IPS-NIHi11 (cell line): ENCODE measurements at regions not wholly inside any gene's neighbourhood (a gene's known extent, or its start where the extent isn't known, plus 50 kb on each side); places are given as distances from the start of the nearest gene placed in this dataset.

ENCODE experiments used
- DNase-seq: peaks from one replicate; pipeline ENCODE4 v3.0.0; 2012; ENCODE audit warnings: mixed read lengths, low spot score

DNA sequence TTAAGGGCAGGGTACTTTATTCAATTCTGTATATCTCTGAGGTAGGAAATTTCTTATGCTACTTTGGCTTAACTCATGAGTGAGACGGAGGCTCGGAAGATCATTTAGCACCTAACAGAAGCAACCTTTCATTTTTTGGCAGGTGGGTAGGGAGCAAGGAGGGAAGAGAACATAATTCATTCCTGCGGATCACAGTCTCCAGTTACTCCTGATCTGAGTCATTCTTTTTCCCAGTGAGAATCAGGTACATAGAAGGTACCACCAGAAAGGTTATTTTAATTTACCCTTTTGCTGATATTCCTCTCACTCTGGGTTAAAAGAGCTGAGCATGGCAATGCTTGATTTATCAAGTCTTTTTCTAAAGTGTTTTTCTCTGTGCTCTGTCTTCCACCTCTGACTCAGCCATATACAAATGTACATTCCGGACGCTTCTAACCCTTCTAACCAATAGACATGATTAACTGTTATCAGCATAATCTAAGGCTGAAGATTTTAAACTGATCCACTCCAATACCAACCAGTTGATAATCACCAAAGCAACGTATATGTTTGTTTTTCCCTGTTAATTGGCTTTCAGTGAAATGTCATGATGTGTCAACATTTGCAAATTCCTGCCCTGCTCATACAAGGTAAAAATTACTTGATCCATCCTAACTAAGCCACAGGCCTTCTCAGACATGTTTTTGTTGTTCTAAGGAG is 271.7 kb downstream of the DUSP10 start:
- no peak for DNase-seq

DNA sequence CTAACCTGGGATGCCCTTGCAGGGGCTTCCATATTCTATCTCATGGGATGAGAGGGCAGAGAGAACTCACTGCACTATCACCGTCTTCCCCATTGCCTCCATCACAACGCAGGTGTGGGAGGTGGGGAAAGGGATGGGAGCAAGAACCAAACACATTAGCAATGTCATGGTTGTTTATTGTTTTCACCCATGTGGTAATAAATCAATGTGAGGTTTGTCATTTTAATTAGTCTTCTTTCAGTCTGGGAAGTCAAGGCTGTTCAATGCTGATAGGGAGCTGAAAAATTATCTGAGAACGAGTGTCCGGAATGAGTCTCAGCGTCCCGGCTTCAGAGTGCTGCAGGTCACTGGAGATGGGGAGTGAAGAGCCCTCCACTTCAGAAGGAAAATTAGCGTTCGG is 268.5 kb downstream of the DUSP10 start:
- DNase-seq = no peak

DNA sequence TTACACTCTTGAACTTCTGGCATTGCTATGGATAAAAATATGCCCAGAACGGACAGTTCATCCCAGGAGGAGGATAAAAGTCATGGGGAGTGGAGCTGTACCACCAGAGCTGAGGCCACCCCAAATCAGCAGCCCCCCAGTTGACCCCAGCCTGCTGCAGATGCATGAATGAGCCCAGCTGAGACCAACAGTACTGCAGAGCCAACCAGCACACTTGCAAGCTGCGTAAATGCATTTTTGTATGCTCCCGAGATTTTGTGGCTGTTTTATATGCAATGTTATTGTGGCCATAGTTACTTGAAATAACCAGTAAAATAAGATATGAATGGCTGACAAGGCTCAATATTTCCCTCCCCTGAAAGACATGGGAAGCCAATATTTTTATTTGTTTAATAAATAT is 264.6 kb downstream of the DUSP10 start:
- no peak for DNase-seq

DNA sequence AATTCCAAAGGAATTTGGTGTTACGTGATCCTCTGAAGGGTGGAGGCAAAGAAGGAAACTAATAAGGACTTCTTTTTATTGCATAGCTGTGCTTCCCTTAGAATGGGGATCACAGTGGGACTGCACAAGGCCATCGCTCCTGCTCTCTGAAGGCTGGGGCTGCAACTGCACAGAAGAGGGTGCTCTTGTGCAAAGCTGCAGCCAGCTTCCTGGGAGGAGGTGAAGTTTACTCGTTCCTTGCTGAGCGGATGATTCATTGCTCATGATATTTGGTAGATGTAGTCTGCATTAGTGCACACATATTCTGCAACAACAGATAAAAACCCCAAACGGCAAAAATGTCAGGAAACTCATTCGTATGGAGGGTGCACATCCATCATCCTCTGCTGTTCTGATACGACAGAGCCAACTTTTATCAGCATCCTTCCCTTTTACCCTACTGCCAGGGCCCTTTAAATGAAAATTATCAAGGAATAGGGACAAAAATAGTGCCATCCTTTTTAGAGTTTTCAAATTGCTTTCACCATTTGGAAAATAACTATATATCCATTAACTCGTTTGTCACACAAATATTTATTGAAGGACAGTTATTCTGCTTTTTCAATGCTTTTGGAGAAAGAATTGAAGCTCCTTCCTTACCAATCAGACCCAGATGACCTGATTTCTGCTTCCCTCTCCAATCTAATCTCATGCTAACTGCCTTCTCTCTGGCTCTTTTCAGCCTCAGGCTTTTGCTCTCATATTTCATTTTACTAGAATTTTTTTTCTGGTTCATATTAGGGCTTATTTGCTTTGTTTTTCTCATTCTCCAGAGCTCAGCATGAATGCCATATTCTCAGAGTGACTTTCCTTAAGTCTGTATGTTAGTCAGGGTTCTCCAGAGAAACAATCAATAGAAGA is 263.6 kb downstream of the DUSP10 start:
- DNase-seq = peak; percentile 39

DNA sequence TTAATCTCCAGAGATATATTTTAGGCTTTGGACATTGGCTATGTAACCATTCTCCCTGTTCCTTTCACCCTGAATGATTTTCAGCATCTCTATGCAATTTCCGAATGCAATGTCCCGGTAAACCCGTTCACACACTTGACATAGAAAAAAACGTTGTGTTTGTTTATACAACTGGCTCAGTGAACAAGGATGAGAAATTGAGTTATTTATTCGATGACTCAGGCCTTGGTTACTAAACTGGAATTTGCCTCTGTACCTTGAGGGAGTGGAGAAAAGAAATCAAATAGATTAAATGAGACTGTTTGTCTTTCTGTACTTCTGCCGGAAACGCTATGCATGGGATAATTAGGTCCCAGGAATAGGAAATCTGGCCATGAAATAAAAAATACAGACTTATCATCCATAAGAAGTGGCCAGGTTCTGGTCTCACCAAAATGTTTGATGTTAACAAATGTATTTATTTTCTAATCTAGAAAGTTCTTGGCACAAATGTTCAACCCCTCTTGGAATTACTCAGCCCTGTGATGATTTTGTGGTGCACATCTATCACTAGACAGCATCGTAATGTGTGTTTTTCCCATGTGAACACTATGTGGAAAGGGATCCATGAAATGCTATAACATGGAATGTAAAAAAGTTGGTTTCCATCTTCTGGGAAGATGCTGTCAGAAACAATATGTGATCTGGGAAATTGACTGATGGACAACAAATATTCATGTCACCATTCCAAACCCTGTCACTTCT is 253.9 kb downstream of the DUSP10 start:
- DNase-seq = no peak

DNA sequence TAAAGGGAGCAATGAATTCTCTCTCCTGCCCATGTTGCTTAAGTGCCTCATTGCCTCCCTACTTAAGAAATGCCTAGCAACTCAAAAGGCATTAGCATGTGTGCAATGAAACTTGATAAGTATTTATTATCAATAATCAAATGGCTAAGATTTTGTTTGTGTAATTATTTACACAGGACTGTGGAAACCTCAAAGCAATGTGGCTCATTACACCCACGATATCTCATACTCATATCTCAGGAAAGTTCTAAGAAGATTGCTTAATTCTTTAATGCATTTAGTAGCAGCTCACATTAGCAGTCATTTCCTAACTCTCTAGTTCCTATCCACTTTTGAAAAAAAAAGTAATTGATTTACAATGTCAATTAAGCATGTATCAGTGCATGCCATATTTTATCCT is 253.3 kb downstream of the DUSP10 start:
- DNase-seq = no peak

DNA sequence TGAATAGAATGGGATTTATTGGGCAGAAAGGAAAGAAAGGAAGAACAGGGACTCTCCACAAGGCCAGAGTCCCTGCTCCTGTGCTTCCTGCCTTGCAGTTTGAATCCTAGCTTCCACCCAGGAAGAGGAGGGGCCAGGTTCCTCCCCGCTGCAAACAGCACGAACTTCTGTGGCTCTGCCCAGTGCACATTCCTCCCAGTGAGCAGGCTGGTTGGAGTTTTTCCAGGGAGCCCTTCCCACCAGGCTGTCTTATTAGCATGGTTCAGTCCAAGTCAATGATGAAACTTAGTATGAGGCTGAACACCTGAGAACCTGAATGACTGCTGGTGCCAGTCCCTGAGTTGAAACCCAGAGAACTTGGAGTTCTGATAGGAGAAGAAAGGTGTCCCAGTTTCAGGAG is 247.2 kb downstream of the DUSP10 start:
- DNase-seq = no peak

DNA sequence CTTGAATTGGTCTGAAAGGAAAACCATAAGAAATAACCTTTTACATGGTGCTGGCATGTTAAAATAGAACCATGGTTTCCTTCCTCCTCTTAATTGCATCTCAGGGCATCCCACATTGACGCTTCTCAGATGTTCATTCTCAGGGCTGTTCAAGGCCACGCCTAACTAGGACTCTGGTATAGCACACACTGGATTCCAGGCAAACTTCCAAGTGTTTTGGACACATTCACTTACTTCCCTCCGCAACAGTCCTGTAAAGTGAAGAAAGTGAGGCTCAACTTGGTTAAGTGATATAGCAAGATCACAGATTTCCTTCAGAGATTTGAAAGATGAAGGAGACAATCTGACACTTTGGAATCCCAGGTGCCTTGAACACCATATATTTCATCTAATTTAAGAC is 244.8 kb downstream of the DUSP10 start:
- no peak for DNase-seq

DNA sequence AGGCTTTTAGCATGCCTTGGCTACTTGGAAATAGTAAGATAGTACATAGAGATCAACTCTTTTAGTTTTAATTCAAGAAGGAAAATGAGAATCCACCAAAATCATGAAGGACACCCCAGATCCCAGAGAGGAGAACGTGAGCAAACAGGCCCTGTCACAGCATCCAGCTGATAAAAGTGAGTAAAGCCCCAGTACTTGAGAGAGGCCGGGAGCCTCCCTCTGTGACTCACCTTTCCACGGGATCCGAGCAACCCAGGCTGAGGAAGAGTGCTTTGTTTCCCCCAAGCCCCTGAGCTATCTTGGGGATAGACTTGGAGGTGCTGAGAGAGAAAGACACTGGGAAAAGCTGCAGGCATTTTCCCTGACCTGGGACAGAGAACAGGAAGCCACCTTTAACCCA is 238.6 kb downstream of the DUSP10 start:
- DNase-seq = no peak

DNA sequence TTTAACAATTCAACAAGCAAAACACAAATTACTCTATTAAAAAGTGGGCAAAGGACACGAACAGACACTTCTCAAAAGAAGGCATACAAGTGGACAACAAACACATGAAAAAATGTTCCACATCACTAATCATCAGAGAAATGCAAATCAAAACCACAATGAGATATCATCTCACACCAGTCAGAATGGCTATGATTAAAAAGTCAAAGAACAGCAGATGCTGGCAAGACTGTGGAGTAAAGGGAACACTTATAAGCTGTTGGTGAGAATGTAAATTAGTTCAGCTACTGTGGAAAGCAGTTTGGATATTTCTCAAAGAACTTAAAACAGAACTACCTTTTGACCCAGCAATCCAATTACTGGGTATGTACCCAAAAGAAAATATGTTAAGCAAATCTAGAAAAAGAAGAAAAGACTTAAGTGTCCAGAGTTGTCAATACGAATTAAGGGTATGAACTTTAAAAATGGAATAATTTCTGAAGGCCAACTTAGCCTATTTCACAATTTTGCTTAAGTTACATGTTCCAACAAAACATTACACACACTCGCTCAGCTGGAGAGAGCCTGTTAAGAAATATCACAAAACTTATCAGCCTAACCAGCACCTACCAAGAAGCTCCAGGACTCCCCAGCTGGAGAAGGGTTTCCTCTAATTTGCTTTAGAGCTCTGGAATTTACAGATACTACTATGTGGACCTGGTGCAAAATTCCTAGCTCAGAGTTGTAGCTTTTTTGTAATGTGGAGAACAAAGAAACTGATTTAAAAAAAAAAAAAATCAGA is 232.1 kb downstream of the DUSP10 start:
- DNase-seq = no peak

DNA sequence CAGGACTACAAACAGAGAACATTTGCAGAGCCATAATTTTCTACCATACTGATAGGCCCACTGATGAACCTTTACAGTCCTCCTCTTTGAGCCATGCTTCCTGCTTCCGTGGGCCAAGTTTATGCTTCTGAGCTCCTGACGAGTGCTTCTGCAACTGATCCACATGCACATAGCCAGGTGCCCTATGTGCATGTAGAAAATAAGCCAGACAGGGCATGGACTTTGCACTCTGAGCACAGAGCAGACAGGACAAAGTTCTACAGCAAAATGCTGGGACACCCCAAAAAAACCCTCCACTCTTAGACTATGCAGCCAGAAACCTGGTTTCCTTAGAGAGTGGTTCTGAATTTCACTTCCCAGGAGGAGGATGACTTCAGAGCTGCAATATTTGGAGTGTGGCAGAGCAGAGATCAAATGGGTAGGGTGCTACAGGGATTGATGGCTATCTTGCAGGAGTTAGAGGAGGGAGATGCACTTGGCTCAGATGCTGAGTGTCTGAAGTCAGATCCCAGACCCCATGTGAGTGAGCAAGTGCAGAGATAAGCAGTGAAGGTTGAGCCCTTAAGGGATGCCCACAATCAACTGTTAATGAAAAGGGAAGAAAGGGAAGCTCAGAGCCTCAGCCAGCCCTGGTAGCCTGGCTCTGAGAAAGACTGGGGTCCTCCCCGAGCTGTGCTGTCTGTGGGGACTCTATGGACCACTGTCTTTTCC is 230.9 kb downstream of the DUSP10 start:
- DNase-seq = no peak

DNA sequence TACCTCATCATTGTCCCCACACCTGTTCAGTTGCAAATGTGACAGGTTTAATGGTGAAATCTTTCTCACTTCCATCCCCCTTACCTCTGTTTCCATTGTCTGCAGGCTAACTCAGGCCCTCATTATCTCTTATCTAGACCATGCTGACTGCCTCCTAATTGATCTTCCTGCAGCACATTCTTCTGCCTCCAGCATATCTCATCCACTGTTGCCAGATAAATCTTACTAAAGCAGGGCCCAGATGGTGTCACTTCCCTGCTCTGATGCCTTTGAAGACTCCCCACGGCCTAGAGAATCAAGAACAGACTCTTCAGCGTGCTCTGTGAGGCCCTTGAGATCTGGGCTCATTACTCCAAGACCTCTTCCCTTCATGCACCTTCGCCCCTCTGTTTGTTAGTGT is 230.1 kb downstream of the DUSP10 start:
- no peak for DNase-seq

DNA sequence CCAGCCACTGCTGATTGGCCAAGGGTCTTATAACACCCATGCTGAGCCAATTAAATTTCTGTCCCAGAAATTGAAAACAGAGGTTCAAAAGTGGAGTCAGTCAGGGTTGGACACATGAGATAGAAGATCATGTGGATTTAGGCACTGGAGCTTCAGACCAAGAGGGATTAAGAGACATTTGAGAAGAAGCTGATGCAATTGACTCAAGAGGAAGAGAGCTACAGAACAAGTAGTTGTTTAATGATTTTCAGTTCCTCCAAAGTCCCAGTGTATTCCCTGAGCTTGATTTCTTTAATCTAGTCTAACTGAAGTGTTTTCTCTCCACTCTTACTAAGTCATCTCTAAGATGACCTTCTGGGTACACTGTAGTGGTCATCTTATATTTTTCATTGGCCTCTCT is 227.1 kb downstream of the DUSP10 start:
- DNase-seq = no peak

DNA sequence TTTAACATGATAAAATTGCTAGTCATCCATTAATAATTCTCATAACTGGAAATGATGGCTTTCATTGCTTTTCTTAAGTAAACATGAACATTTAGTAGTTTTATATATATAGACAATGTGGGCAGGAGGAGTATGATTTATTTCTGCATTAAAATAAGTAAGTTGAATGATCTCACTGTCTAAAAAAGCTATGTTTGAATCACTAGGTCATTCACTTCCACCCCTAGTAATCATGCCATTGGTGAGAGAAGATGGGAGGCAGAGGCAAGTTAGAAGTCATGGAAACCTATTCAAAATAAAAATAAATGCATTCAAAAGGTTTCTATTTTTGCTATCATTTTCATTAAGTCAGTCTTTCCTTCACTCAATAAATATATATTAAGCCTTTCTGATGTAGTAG is 226.4 kb downstream of the DUSP10 start:
- no peak for DNase-seq

DNA sequence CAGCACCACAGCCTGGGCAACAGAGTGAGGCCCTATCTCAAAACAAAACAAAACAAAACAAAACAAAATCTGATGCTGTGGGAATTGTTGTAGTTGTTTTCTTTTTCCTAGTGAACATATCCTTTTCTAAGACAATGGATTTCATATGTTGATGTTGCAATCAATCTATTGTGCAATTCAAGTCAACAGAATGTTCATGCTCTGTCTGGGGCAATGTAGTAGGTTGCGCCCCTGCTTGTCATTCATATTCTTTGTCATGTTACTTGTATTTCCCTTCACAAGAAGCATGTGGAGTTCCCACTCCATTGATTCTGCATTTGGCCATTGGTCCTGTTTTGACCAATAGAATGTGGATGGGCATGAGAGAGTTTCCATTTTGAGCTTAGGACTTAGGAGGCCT is 223.9 kb downstream of the DUSP10 start:
- DNase-seq = no peak

DNA sequence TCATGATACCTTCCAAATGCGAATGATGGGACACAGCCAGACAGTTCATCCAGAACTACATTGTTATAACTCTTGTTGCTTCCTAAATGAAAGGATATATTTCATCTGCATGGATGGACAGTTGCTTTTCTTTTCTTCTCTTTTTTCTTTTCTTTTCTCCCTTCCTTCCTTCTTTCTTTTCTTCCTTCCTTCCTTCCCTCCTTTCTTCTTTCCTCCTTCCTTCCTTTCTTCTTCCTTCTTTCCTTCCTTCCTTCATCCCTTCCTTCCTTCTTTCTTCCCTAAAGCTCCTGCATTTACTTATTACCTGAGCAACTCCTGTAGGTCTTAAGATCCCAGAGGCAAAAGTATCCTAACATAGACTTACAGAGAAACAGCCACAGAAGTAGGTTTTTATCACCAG is 221.6 kb downstream of the DUSP10 start:
- DNase-seq = no peak

DNA sequence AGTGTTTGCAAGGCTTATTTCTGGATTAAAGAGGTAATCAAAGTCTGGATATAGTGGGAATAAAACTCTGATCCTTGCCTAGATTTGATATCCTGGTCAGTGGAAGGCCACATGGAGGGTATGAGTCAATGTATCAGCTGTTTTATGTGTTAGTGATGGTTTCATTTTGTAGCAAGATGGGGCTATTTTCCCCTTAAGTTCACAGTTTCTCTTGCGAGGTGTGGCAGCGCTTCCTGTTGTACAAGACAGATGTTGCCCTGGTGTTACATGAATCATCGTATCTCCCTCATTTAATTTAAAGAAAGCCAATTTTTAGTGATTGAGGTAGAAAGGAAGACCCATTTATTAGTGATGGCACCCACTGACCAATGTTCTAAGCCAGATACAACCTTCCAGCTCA is 220.2 kb downstream of the DUSP10 start:
- DNase-seq = no peak

DNA sequence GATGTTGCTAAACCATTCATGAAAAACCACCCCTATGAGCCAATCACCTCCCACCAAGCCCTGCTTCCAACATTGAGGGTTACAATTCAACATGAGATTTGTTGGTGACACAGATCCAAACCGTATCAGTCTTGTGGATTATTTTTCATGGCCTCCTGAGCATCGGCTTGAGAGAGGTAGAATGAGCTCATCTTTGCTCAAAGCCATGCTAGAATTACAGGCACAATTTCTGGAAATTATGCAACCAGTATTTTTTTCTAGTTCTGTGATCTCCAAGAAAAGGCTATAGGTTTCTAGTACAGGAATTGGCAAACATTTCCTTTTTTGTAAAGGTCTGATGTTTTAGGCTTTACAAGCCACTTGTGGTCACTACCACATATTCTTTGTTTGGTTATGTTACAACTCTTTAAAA is 219.4 kb downstream of the DUSP10 start:
- DNase-seq = no peak

DNA sequence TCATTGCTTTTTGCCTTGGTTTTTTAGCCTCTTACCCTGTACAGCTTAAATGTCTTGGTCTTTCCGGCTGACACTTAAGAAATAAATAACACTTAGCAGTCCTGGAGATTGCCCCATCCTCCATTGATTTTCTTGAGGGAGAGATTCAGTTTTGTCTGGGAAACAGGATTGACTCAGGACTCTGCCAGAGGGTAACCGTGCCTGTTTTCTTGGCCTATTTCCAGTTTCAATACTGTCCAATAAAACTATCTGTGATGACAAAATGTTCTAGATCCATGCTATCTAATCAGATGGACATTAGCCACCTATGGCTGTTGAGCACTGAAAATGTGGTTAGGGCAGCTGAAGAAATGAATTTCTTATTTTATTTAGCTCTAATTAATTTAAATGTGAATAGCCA is 216.1 kb downstream of the DUSP10 start:
- no peak for DNase-seq

DNA sequence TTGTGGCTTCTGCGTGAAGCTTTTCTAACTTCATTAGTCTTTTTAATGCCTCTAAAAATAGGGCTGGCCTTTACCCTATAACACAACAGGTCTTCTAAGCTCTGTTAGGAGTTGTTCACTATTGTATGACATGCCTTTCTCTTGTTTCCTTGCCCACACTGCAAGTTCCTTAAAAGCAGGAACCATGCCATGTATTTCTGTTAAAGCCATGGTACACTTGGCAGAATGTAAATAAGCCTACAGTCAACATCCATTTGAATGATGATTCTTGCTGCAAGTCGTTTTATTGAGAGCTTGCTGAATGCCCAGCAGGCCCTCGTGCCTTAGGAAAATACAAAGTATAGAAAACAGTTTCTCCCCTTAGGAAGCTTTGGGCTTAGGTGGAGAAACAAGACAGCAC is 214.6 kb downstream of the DUSP10 start:
- no peak for DNase-seq

DNA sequence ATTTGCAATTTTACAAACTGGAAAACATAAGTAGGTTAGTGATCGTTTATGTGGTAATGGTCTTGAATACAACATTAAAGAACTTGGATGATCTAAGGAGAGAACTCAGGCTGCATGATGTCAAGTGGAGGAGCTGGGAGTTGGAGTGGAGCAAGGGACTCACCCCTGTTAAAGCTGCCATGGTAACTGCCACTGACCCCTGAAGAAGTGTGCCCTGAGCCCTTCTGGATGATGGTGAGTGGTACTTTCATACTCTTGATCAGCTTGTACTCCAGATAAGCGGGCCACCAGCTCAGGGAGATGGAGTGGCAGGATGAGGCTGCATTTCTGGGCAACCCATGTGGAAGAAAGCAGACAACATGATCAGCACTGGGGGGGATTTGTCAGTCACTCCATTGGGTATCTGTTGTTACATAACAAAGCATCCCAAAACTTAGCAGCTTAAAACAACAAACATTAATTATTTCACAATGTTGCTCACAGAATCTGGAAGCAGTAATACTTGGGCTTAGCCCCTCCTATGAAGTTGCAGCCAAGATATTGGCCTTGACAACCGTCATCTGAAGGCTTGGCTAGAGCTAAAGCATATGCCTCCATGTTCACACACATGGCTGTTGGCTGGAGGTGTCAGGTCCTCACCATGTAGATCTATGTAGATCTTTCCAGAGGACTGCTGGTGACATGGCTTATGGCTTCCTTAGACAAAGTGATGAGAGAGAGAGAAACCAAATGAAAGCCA is 213.8 kb downstream of the DUSP10 start:
- DNase-seq = no peak
